GM06990 (cell line): ENCODE measurements at regions not wholly inside any gene's neighbourhood (a gene's known extent, or its start where the extent isn't known, plus 50 kb on each side); places are given as distances from the start of the nearest gene placed in this dataset.

Source experiments
- DNase-seq: peaks from one replicate; pipeline ENCODE4 v3.0.0-alpha.2; 2011; ENCODE audit not compliant: insufficient read length; ENCODE audit errors: extremely low read depth
- H3K27me3 ChIP-seq: replicated peaks from 2 replicates; pipeline ENCODE4 v1.6.0; 2011; ENCODE audit warnings: low read length; ENCODE audit not compliant: control insufficient read depth, insufficient read depth
- H3K36me3 ChIP-seq: 2 replicates; pipeline ENCODE4 v1.5.1; 2011; ENCODE audit warnings: low read length; ENCODE audit not compliant: control insufficient read depth, insufficient read depth
- H3K4me3 ChIP-seq: replicated peaks from 2 replicates; pipeline ENCODE4 v1.5.1; 2011; ENCODE audit warnings: low read depth, mild to moderate bottlenecking, control low read depth, low read length
- TF ChIP-seq, protein P1 (sequence below): IDR thresholded peaks from 2 replicates; pipeline ENCODE4 v1.5.1; 2011; ENCODE audit warnings: low read length, control low read depth, mild to moderate bottlenecking, inconsistent platforms; ENCODE audit not compliant: insufficient read depth, poor library complexity, severe bottlenecking

GRCh38 chr2:18066894-18067293 lies 188.4 kb downstream of the KCNS3 start:
- TF ChIP-seq, protein P1, sequence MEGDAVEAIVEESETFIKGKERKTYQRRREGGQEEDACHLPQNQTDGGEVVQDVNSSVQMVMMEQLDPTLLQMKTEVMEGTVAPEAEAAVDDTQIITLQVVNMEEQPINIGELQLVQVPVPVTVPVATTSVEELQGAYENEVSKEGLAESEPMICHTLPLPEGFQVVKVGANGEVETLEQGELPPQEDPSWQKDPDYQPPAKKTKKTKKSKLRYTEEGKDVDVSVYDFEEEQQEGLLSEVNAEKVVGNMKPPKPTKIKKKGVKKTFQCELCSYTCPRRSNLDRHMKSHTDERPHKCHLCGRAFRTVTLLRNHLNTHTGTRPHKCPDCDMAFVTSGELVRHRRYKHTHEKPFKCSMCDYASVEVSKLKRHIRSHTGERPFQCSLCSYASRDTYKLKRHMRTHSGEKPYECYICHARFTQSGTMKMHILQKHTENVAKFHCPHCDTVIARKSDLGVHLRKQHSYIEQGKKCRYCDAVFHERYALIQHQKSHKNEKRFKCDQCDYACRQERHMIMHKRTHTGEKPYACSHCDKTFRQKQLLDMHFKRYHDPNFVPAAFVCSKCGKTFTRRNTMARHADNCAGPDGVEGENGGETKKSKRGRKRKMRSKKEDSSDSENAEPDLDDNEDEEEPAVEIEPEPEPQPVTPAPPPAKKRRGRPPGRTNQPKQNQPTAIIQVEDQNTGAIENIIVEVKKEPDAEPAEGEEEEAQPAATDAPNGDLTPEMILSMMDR, result no peak
- no peak for DNase-seq
- Histone ChIP-seq H3K4me3 (no peak overlapping the region), H3K27me3 (no peaks in the 10 kb centered on the region; the same call in none of the 2 replicates), H3K36me3 (no peaks in the 10 kb centered on the region)

- Histone ChIP-seq H3K36me3 (no peaks in the 10 kb centered on the region), H3K4me3 (no peak overlapping the region), H3K27me3 (no peaks in the 10 kb centered on the region; the same call in none of the 2 replicates)
- DNase-seq, result no peak
- TF ChIP-seq, protein P1, result no peak
Observed at GRCh38 chr2:18066066-18066465, 187.6 kb downstream of the KCNS3 start.

DNA sequence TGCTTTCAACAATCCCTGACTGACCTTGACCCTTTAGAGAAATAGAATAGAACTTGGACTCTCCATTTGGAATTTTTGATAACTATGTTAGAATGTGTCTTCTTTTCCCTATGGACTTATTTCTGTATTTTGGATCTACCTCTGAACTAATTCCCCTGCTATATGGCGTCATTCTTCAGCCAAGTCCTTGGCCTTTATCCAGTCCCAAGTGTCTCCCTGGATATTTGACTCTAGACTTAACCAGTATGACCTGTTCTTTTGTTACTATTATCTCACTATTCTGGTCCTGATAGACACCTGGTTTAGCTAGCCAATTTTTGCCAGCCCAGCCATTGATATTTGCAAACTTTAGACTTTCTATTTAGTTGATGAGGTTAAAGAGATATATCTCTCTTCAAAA lies 186.8 kb downstream of the KCNS3 start:
- Histone ChIP-seq H3K36me3 (no peaks in the 10 kb centered on the region), H3K27me3 (no peaks in the 10 kb centered on the region; the same call in none of the 2 replicates), H3K4me3 (no peak overlapping the region)
- no peak for DNase-seq
- TF ChIP-seq, protein P1, result no peak

DNA sequence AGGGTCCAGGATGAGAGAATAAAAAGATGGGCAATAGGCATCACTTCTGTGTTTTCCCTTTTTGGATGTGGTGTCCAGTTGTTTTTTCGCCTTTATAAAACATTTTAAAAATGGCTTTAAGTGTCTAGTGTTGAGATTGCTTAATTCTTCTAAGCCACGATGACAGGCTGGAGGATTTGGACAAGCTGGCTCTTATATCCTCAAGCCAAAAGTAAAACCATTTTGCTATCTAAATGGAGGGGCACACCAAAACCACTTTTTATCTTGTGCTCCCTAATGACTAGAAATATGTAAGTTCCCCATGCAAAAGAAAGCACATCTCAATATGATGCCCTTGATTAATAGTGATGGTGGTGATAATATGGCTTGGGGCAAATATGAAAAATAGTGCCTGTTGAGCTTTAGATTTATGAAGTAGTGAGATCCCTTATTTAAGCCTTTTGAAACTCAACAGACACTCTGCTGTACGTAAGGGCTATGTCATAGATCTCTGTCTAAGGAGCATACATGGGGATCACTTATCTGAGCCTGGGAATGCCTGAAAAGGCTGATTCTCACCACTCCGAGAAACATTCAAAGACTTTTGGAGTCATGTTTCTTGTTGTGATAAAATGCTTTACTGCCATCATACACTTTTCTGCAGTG lies 185.5 kb downstream of the KCNS3 start:
- TF ChIP-seq, protein P1, result no peak
- Histone ChIP-seq H3K36me3 (no peaks in the 10 kb centered on the region), H3K4me3 (no peak overlapping the region)

DNA sequence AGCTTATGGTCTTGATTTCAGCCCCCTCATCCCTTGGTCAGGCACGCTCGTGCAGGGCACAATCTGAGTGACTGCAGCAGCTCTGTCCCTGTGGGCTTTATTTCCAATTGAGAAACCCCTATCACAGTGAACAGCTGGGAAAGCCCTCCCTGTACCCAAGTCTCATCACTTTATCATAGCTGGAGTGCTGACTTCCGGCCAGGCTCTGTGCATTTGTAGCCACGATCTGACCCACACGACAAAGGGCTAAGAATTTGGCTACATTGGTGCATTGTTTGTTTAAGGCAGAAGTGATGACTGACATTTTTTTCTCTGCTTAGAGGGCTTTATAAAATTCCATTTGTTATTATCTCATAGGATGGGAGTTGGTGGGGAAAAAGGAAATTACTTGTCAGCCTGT lies 184.4 kb downstream of the KCNS3 start:
- no peak for DNase-seq
- Histone ChIP-seq H3K36me3 (no peaks in the 10 kb centered on the region), H3K4me3 (no peak overlapping the region), H3K27me3 (no peaks in the 10 kb centered on the region; the same call in none of the 2 replicates)
- TF ChIP-seq, protein P1, result no peak

More for the DNA sequence above, 185.5 kb downstream of the KCNS3 start:
- DNase-seq, result no peak
- H3K27me3 ChIP-seq, result no peaks in the 10 kb centered on the region; the same call in none of the 2 replicates

GRCh38 chr2:18061717-18062116 lies 183.2 kb downstream of the KCNS3 start:
- Histone ChIP-seq H3K36me3 (no peaks in the 10 kb centered on the region), H3K4me3 (no peak overlapping the region), H3K27me3 (no peaks in the 10 kb centered on the region; the same call in 1 of the 2 replicates)
- TF ChIP-seq, protein P1, result no peak
- no peak for DNase-seq
